GM12878 (cell line): ENCODE measurements at regions not wholly inside any gene's neighbourhood (a gene's known extent, or its start where the extent isn't known, plus 50 kb on each side); places are given as distances from the start of the nearest gene placed in this dataset.

Source experiments
- BMI1 ChIP-seq: fragments of 450-650 bp; IDR thresholded peaks from 2 replicates; pipeline ENCODE4 v1.6.1; 2016; ENCODE audit warnings: mild to moderate bottlenecking, moderate library complexity, borderline replicate concordance
- CTCF ChIP-seq, 3 experiments: IDR thresholded peaks in 2 of 3; conservative IDR thresholded peaks in 1 of 3; 2 replicates each; pipeline ENCODE4 v1.5.1; 2011; ENCODE audit warnings: low read depth in 3 of 3, low read length in 3 of 3, mild to moderate bottlenecking in 3 of 3, control low read depth in 2 of 3, moderate library complexity in 2 of 3, inconsistent platforms in 1 of 3, mixed read lengths in 1 of 3; ENCODE audit not compliant: control insufficient read depth in 2 of 3, insufficient read depth in 1 of 3; ENCODE audit errors: extremely low read depth in 1 of 3
- EGR1 ChIP-seq, 2 experiments: IDR thresholded peaks; 1 replicate in 1 of 2; 2 replicates in 1 of 2; pipeline ENCODE4 v1.6.1; 2011 to 2012; ENCODE audit warnings: low read depth in 2 of 2, low read length in 2 of 2, borderline replicate concordance in 1 of 2, mild to moderate bottlenecking in 1 of 2, moderate library complexity in 1 of 2
- JUNB ChIP-seq: IDR thresholded peaks from 2 replicates; pipeline ENCODE4 v1.6.1; 2016; ENCODE audit warnings: antibody characterized with exemption, mild to moderate bottlenecking
- NRF1 ChIP-seq: conservative IDR thresholded peaks from 2 replicates; pipeline ENCODE4 v1.6.1; 2011; ENCODE audit warnings: mild to moderate bottlenecking, low read depth, low read length, improper control_type of control experiment
- POLR2A ChIP-seq: IDR thresholded peaks from 2 replicates; pipeline ENCODE4 v1.6.1; 2011; ENCODE audit warnings: low read depth, mild to moderate bottlenecking, low read length
- POLR2AphosphoS2 ChIP-seq: IDR thresholded peaks from 2 replicates; pipeline ENCODE4 v1.6.1; 2011; ENCODE audit warnings: low read depth, mild to moderate bottlenecking, low read length, improper control_type of control experiment, moderate library complexity
- POLR2AphosphoS5 ChIP-seq: IDR thresholded peaks from 2 replicates; pipeline ENCODE4 v1.6.1; 2011; ENCODE audit warnings: mild to moderate bottlenecking, low read length, inconsistent platforms
- RFX5 ChIP-seq: IDR thresholded peaks from 2 replicates; pipeline ENCODE4 v1.6.1; 2011; ENCODE audit warnings: low read depth, low read length, improper control_type of control experiment
- STAT3 ChIP-seq: IDR thresholded peaks from 2 replicates; pipeline ENCODE4 v1.6.1; 2011; ENCODE audit warnings: low read depth, low read length, improper control_type of control experiment

DNA sequence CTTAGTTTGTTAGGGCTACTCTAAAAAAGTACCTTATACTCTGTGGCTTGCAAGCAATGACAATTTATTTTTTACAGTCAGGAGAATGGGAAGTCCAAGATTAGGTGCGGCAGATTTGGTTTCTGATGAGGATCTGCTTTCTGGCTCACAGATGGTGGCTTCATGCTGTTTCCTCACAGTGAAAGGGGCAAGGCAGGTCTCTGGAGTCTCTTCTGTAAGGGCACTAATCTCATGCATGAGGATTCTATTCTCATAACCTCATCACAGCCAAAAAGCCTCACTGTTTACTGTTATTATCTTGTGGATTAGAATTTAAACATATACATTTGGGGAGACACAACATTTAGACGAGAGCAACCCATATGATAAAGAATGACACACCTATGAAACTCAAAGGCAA is 1957.4 kb upstream of the SEL1L start:
- no peak for TF ChIP-seq NRF1
- TF ChIP-seq STAT3: no peak
- no peak for TF ChIP-seq CTCF (IDR thresholded peaks at IDR 0.05 in 2 of 3, conservative IDR thresholded peaks at IDR 0.05 in 1 of 3; ENCODE audit: control insufficient read depth in 2 of 3, extremely low read depth in 1 of 3, insufficient read depth in 1 of 3, low read depth in 3 of 3, low read length in 3 of 3)
- no peak for TF ChIP-seq JUNB
- no peak for TF ChIP-seq POLR2AphosphoS5
- TF ChIP-seq POLR2AphosphoS2: no peak
- no peak for TF ChIP-seq BMI1
- no peak for TF ChIP-seq POLR2A
- TF ChIP-seq EGR1 (IDR thresholded peaks at IDR 0.05; ENCODE audit: borderline replicate concordance in 1 of 2, low read depth in 2 of 2, low read length in 2 of 2): no peak
- TF ChIP-seq RFX5: no peak
